ENCODE measurements at regions not wholly inside any gene's neighbourhood (a gene's known extent, or its start where the extent isn't known, plus 50 kb on each side); places are given as distances from the start of the nearest gene placed in this dataset.

- no peak for DNase-seq (ENCODE audit: low spot score)
Observed at GRCh38 chr17:34776456-34777443, 184.5 kb downstream of the CCT6B start.

GRCh38 chr17:34773036-34773435, 188.2 kb downstream of the CCT6B start:
- no peak for DNase-seq (ENCODE audit: low spot score)

GRCh38 chr17:34771891-34772290, 189.4 kb downstream of the CCT6B start:
- DNase-seq (ENCODE audit: low spot score), result no peak

- no peak for DNase-seq (ENCODE audit: low spot score)
Observed at GRCh38 chr17:34770586-34770985, 190.7 kb downstream of the CCT6B start.

GRCh38 chr17:34769899-34770298, 190.5 kb downstream of the TMEM132E start:
- no peak for DNase-seq (ENCODE audit: low spot score)

- no peak for DNase-seq (ENCODE audit: low spot score)
Observed at GRCh38 chr17:34769049-34769448, 189.7 kb downstream of the TMEM132E start.

GRCh38 chr17:34765291-34765690, 185.9 kb downstream of the TMEM132E start:
- DNase-seq (ENCODE audit: low spot score), result no peak

- DNase-seq (ENCODE audit: low spot score), result no peak
Observed at GRCh38 chr17:34764716-34765115, 185.3 kb downstream of the TMEM132E start.

- no peak for DNase-seq (ENCODE audit: low spot score)
Observed at GRCh38 chr17:34763728-34764665, 184.6 kb downstream of the TMEM132E start.

GRCh38 chr17:34762078-34762477, 182.7 kb downstream of the TMEM132E start:
- no peak for DNase-seq (ENCODE audit: low spot score)

GRCh38 chr17:34761646-34762045, 182.3 kb downstream of the TMEM132E start:
- DNase-seq (ENCODE audit: low spot score), result no peak

GRCh38 chr17:34760931-34761495, 181.6 kb downstream of the TMEM132E start:
- DNase-seq (ENCODE audit: low spot score), result no peak

- no peak for DNase-seq (ENCODE audit: low spot score)
Observed at GRCh38 chr17:34758718-34759117, 179.3 kb downstream of the TMEM132E start.

- DNase-seq (ENCODE audit: low spot score), result no peak
Observed at GRCh38 chr17:34758316-34758715, 178.9 kb downstream of the TMEM132E start.

GRCh38 chr17:34757611-34758010, 178.2 kb downstream of the TMEM132E start:
- no peak for DNase-seq (ENCODE audit: low spot score)

GRCh38 chr17:34757106-34757505, 177.7 kb downstream of the TMEM132E start:
- no peak for DNase-seq (ENCODE audit: low spot score)

GRCh38 chr17:34756637-34757021, 177.2 kb downstream of the TMEM132E start:
- no peak for DNase-seq (ENCODE audit: low spot score)

- no peak for DNase-seq (ENCODE audit: low spot score)
Observed at GRCh38 chr17:34755981-34756636, 176.7 kb downstream of the TMEM132E start.

- no peak for DNase-seq (ENCODE audit: low spot score)
Observed at GRCh38 chr17:34755371-34755770, 176.0 kb downstream of the TMEM132E start.

- no peak for DNase-seq (ENCODE audit: low spot score)
Observed at GRCh38 chr17:34750004-34750403, 170.6 kb downstream of the TMEM132E start.

- no peak for DNase-seq (ENCODE audit: low spot score)
Observed at GRCh38 chr17:34741967-34742366, 162.6 kb downstream of the TMEM132E start.
